Activated T-cell treated with anti-CD3 and anti-CD28 coated beads for 24 hours (primary cell): ENCODE measurements at regions not wholly inside any gene's neighbourhood (a gene's known extent, or its start where the extent isn't known, plus 50 kb on each side); places are given as distances from the start of the nearest gene placed in this dataset.
"Not testable (repeated sequence)": the region's sequence is repeated elsewhere in the genome, so short reads cannot be mapped to it uniquely, and the experiment has no call there.

Experiments
- DNase-seq: peaks from one replicate; pipeline ENCODE4 v3.0.0-alpha.2; 2020; ENCODE audit warnings: low read depth

DNA sequence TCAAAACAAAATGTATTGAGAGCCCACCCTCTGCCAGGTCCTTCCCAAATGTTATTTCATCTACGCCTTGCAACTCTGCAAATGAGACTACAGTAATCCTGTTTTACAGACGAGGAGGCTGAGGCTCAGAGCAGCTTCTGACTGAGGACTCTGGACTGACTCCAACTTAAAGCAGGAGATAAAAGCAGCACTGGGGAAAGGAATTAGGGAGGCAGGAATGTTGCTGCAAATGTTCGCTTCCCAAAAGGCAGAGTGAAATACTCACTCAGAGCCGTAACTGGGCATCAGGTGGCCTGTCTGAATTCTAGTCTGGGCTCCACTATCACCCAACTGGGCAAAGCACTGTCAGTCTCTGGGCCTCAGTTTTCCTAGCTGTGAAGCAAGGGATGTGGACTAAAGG, 94.7 kb upstream of the SRD5A3 start:
- no peak for DNase-seq

GRCh38 chr4:55251896-55252295, 94.1 kb upstream of the SRD5A3 start:
- no peak for DNase-seq

DNA sequence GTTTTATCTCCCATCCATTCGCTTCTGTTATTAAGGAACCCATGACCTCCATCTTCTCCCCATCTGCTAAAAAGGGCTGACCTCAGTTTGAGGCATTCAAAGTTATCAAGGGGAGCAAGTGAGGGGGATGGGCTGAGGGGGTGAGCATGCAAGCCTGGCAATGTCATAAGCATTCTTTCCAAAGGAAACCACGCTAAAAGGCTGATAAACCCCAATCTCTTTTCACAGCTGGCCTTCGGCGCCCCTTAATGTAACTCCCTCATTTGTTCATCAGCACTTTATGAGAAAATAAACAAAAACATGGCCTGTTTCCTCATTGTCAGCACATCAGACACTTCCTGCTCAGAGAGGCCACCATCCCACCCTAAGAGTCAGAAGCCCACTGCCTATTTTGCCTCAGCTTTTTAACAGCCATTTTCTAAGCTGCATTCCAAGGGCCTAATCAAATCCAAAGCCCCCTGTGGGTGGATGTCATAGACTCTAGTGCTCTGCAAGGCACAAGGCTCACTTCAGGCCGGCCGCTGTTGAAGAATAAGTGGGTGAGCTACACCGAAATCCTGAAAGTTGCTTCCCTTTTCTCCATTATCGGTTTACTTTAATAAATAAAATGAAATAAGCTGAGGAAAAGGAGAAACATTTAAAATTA, 92.0 kb upstream of the SRD5A3 start:
- no peak for DNase-seq

DNA sequence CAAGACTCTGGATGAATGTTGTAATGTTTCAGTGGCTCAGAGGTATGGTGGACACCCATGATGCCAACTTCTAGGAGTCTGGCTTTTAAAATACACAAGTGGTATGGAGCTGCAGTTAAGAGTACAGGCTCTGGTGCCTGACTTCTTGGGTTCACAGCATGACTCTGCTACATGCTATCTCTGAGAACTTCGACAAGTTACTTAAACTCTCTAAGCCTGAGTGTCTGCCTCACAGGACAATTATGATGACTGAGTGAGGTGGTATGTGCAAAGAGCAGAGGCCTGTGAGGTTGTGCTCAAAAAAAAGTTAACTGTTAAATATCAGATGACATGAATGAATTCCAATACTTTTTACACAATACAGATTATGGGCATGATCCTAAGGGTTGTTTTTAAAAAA, 90.9 kb upstream of the SRD5A3 start:
- no peak for DNase-seq

DNA sequence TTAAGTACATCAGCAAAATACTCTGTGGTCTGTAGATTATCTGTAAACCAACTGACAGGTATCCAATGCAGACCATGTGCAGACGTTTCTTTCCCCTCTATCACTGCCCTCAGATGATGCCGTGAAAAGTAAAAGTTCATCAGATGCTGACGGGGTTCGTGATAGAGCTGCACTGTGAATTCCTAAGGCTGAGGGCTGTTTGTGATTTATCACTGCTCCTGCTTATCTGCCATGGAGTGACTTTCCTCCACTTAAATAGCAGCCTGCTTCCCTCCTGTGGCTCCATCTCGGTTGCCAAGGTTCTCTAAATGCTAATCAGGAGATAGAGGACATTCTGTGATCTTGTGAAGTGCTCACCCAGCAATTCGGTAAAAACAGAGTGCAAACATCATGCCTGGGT, 89.3 kb upstream of the SRD5A3 start:
- no peak for DNase-seq

GRCh38 chr4:55258152-55258865, 87.7 kb upstream of the SRD5A3 start:
- DNase-seq, result no peak

DNA sequence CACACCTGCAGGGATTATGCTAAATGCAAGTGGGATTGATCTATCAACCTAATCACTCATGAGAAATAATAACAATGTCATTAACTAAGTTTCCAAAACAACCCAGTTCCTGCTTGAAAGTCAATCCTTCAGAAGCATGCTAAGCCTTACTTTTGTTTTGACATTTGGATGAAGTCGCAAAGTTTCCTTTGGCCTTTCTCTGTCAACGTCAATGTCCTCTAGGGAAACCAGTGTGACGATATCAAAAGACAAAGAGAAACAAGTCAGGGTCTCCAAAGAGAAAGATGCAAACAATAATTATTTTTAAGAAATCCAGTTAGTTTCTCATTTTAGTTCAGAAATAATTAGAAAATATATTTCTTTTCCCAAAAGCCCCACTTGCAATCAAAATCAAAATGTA, 86.7 kb upstream of the SRD5A3 start:
- DNase-seq, result no peak

DNA sequence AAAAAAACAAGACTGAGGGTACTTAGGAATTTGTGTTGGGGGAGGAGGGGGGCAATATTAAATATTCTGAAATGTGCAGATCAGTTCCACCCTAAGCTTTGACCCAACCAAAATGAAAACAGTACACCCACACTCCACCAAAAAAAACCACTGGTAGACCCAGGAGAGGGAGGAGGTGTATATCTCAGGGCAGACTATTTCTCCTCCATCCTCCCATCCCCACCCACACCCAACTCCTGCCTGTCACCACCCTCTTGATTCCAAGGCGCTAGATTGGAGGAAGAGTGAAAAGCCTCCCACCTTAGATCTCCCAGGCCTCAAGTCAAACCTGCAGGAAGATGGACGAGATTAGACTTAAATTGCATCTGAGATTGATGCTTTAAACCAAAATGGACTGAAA, 76.6 kb upstream of the SRD5A3 start:
- no peak for DNase-seq

DNA sequence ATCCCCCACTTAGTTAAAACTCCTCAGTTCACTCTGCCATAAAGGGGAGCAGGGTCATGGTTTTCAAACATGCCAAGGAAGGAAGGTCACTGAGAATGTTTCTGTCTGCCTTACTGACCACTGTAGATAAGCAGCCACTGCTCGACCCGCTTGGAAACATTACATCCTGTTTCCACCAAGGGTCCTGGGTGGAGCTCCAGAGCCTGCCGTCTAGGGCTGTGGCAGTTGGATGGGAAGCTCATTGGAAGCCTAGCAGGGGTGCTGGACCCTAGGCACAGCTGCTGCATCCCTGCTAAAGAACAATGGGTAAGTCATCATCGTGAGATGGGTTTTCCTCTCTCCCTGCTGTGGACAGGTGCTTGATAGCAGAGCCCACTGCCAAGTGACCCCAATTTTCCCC, 76.0 kb upstream of the SRD5A3 start:
- DNase-seq, result no peak

DNA sequence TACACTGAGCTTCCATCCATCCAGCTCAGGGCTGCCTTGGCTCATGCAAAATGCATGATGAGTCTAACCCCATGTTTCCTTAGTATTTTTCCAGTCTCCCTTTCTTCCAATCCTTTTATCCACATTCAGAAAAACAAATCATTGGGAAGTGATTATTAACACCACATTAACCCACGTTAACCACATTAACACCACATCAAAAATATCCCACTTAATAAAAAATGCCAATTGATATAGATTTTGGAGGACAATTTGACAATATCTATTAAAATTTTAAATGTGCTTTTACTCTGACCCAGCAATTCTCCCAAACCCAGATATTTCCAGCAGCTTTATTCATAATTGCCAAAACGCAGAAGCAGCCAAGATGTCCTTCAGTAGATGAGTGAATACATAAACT, 75.6 kb upstream of the SRD5A3 start:
- DNase-seq, result no peak

DNA sequence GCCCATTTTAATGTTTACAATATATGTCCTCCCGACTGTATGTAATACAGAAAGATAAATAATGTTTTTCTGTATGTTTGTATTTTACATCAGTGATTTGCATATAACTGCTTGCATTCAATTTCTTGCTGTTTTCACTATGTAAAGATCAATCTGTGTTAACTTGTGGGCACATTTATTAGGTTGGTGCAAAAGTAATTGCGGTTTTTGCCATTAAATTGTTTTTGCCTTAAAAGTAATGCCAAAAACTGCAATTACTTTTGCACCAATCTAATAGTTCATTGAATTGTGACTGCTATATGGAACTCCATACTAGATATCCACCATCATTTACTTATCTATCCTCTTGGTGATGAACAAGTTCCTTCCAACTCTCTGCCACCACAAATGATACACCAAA, 73.9 kb upstream of the SRD5A3 start:
- no peak for DNase-seq

DNA sequence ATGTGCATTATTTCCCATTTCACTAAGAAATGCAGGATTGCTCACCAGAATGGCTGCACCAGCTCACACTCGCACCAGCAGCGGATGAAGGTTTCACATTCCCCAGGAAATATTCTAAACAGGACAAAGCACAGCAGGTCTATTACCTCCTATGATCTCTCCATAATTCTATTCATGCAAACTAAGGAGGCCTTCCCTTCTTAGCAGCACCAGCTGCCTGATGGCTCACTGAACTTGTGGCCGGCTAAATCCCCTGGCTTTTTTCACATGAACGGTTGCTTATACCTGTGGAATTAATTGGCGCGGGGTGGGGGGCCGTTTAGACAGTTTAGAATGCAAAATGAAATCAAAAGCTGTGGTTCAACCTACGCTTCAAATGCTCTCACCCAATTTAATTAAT, 73.5 kb upstream of the SRD5A3 start:
- no peak for DNase-seq

- no peak for DNase-seq
These were observed 69.0 kb upstream of the SRD5A3 start for GRCh38 chr4:55277011-55277410.

- no peak for DNase-seq
These were observed 67.7 kb upstream of the SRD5A3 start for GRCh38 chr4:55278316-55278715.

DNA sequence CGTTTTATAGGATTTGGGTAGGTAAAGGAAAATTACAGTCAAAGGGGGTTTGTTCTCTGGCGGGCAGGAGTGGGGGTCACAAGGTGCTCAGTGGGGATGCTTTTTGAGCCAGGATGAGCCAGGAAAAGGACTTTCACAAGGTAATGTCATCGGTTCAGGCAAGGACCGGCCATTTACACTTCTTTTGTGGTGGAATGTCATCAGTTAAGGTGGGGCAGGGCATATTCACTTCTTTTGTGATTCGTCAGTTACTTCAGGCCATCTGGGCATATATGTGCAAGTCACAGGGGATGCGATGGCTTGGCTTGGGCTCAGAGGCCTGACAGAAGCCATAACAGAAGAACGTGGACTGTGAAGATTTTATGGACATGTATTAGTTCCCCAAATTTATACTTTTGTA, 65.6 kb upstream of the SRD5A3 start:
- DNase-seq, result not testable (repeated sequence)

DNA sequence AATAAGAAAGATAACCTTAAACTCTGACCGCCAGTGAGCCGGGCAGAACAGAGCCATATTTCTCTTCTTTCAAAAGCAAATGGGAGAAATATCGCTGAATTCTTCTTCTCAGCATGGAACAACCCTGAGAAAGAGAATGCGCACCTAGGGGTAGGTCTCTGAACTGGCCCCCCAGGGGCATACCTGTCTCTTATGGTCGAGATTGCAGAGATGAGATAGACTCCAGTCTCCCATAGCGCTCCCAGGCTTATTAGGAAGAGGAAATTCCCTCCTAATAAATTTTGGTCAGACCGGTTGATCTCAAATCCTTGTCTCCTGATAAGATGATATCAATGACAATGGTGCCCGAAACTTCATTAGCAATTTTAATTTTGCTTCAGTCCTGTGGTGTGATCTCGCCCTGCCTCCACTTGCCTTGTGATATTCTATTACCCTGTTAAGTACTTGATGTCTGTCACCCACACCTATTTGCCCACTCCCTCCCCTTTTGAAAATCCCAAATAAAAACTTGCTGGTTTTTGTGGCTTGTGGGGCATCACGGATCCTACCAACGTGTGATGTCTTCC, 64.8 kb upstream of the SRD5A3 start:
- DNase-seq, result not testable (repeated sequence)

- DNase-seq, result no peak
These were observed 61.7 kb upstream of the SRD5A3 start for GRCh38 chr4:55284331-55284730.

- DNase-seq, result no peak
These were observed 54.8 kb upstream of the SRD5A3 start for GRCh38 chr4:55291227-55291640.

DNA sequence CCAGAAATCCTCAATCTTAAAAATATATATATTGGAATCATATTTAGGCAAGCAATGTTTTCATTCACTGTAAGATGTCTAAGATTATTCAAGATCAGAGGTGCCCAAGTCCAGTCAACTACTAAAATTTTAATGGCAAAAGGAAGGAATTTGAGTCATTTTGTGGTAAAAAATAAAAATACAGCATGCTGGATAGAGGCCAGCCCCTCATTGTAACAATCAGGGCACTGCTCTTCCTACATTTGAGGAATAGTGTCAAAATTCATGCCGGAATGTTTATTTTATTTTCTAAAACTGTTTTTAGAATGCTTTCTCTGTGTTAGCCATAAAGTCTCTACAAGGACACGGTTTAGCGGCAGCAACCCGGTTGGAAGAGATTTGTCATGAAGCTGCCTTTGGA, 49.9 kb upstream of the SRD5A3 start:
- DNase-seq, result no peak
